Nephron (organoid): ENCODE measurements at regions not wholly inside any gene's neighbourhood (a gene's known extent, or its start where the extent isn't known, plus 50 kb on each side); places are given as distances from the start of the nearest gene placed in this dataset.

Source experiments
- H3K27ac Mint-ChIP-seq, 3 experiments: 2 replicates each; pipeline ENCODE4 v1.8.0; 2020; ENCODE audit warnings: mixed read lengths in 3 of 3, mild to moderate bottlenecking in 2 of 3, moderate library complexity in 1 of 3
- H3K27me3 Mint-ChIP-seq: 2 replicates; pipeline ENCODE4 v1.8.0; 2021; ENCODE audit warnings: low read depth, mild to moderate bottlenecking, moderate library complexity, mixed read lengths
- H3K36me3 Mint-ChIP-seq: 2 replicates; pipeline ENCODE4 v1.8.0; 2020; ENCODE audit warnings: low read depth, mixed read lengths
- H3K4me1 Mint-ChIP-seq: 2 replicates; pipeline ENCODE4 v1.8.0; 2020; ENCODE audit warnings: mixed read lengths
- H3K4me3 Mint-ChIP-seq, 3 experiments: 2 replicates each; pipeline ENCODE4 v1.8.0; 2020; ENCODE audit warnings: mild to moderate bottlenecking in 3 of 3, mixed read lengths in 3 of 3, moderate library complexity in 2 of 3
- H3K9me3 Mint-ChIP-seq: 2 replicates; pipeline ENCODE4 v1.8.0; 2020; ENCODE audit warnings: mixed read lengths
- CTCF ChIP-seq, 3 experiments: fragments of 200-600 bp; sonication (generic); IDR thresholded peaks; one replicate each; pipeline ENCODE4 v1.5.0; 2021; ENCODE audit warnings: antibody characterized with exemption in 3 of 3; ENCODE audit not compliant: unreplicated experiment in 3 of 3

- Mint-ChIP-seq H3K27ac (no peak overlapping the region), H3K4me1 (peaks cover 14% of the 10 kb centered on the region), H3K36me3 (no peaks in the 10 kb centered on the region), H3K27me3 (no peaks in the 10 kb centered on the region), H3K4me3 (no peak overlapping the region), H3K9me3 (no peaks in the 10 kb centered on the region)
- TF ChIP-seq CTCF (IDR thresholded peaks at IDR 0.05; ENCODE audit: unreplicated experiment in 3 of 3), result no peak
Measured at GRCh38 chr10:92760609-92761008, 70.9 kb downstream of the HHEX start.

DNA sequence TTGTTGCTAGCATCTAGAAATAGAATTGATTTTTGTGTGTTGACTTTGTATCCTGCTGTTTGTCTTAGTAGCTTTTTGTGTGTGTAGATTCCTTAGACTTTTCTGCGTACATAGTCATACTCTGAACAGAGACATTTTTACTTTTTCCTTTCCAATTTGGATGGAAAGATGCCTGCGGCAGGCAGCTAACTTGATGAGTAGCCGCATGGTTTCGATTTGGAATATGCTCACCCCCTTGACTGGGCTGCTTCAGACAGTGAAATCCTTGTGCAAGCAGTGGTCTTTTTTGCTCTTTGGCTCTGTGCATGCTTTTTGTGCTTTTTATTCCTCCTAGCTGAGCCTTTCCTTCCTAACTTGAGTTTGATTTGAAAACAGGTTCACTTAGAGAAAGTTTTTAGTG is 71.8 kb downstream of the HHEX start:
- Mint-ChIP-seq H3K4me1 (peaks cover 10% of the 10 kb centered on the region), H3K36me3 (no peaks in the 10 kb centered on the region), H3K27me3 (no peaks in the 10 kb centered on the region), H3K9me3 (no peaks in the 10 kb centered on the region), H3K4me3 (no peak overlapping the region), H3K27ac (no peak overlapping the region)
- TF ChIP-seq CTCF (IDR thresholded peaks at IDR 0.05; ENCODE audit: unreplicated experiment in 3 of 3), result no peak

- H3K4me3 Mint-ChIP-seq, result no peak overlapping the region
- H3K36me3 Mint-ChIP-seq, result no peaks in the 10 kb centered on the region
- TF ChIP-seq CTCF (IDR thresholded peaks at IDR 0.05; ENCODE audit: unreplicated experiment in 3 of 3), result no peak
- H3K27me3 Mint-ChIP-seq, result no peaks in the 10 kb centered on the region
- peaks cover 12% of the 10 kb centered on the region for H3K9me3 Mint-ChIP-seq
- H3K27ac Mint-ChIP-seq, result no peak overlapping the region
- no peaks in the 10 kb centered on the region for H3K4me1 Mint-ChIP-seq
Measured at GRCh38 chr10:92763634-92764155, 73.9 kb downstream of the HHEX start.

DNA sequence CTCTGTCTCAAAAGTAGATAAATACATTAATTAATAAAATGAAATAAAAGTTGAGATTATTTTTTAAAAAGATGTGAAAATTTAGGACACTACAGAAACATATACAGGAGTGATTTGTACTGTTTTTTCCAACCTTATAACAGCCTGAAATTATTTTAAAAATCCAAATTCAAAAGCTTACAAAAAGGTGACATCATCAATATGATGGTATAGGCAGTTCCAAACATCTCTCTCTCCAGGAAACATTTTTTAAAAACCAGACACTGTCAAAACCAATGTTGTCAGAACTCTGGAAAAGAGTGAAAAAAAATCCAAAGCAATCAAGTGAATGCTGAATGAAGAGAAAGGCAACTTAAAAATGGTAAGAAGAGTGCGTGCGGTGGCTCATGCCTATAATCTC is 76.7 kb downstream of the HHEX start:
- H3K4me1 Mint-ChIP-seq, result no peaks in the 10 kb centered on the region
- H3K27me3 Mint-ChIP-seq, result peaks cover 3% of the 10 kb centered on the region
- no peak overlapping the region for H3K4me3 Mint-ChIP-seq
- no peak overlapping the region for H3K27ac Mint-ChIP-seq
- no peak for TF ChIP-seq CTCF (IDR thresholded peaks at IDR 0.05; ENCODE audit: unreplicated experiment in 3 of 3)
- H3K36me3 Mint-ChIP-seq, result no peaks in the 10 kb centered on the region
- peaks cover 12% of the 10 kb centered on the region for H3K9me3 Mint-ChIP-seq

- Mint-ChIP-seq H3K4me3 (no peak overlapping the region), H3K9me3 (peaks cover 12% of the 10 kb centered on the region), H3K36me3 (no peaks in the 10 kb centered on the region), H3K4me1 (no peaks in the 10 kb centered on the region), H3K27me3 (peaks cover 6% of the 10 kb centered on the region), H3K27ac (no peak overlapping the region)
- TF ChIP-seq CTCF (IDR thresholded peaks at IDR 0.05; ENCODE audit: unreplicated experiment in 3 of 3), result no peak
Measured at GRCh38 chr10:92768104-92768503, 78.3 kb downstream of the HHEX start.

GRCh38 chr10:92773776-92774175 is 74.5 kb upstream of the EXOC6 start:
- no peak for TF ChIP-seq CTCF (IDR thresholded peaks at IDR 0.05; ENCODE audit: unreplicated experiment in 3 of 3)
- peaks cover 3% of the 10 kb centered on the region for H3K9me3 Mint-ChIP-seq
- no peaks in the 10 kb centered on the region for H3K4me1 Mint-ChIP-seq

More at GRCh38 chr10:92773776-92774175, 74.5 kb upstream of the EXOC6 start:
- H3K27me3 Mint-ChIP-seq, result peaks cover 6% of the 10 kb centered on the region
- no peak overlapping the region for H3K4me3 Mint-ChIP-seq
- no peak overlapping the region for H3K27ac Mint-ChIP-seq
- H3K36me3 Mint-ChIP-seq, result no peaks in the 10 kb centered on the region
